GM21381 (cell line): ENCODE measurements at regions not wholly inside any gene's neighbourhood (a gene's known extent, or its start where the extent isn't known, plus 50 kb on each side); places are given as distances from the start of the nearest gene placed in this dataset.

Experiments
- ATAC-seq: cut with Tn5 transposase; IDR thresholded peaks from one replicate; pipeline ENCODE4 v1.9.1; 2021; ENCODE audit warnings: mild to moderate bottlenecking, moderate library complexity; ENCODE audit not compliant: unreplicated experiment

GRCh38 chr2:198316852-198317396, 512.5 kb downstream of the PLCL1 start:
- ATAC-seq = no peak

GRCh38 chr2:198315791-198316630, 511.6 kb downstream of the PLCL1 start:
- no peak for ATAC-seq

GRCh38 chr2:198314559-198315153, 510.3 kb downstream of the PLCL1 start:
- no peak for ATAC-seq

DNA sequence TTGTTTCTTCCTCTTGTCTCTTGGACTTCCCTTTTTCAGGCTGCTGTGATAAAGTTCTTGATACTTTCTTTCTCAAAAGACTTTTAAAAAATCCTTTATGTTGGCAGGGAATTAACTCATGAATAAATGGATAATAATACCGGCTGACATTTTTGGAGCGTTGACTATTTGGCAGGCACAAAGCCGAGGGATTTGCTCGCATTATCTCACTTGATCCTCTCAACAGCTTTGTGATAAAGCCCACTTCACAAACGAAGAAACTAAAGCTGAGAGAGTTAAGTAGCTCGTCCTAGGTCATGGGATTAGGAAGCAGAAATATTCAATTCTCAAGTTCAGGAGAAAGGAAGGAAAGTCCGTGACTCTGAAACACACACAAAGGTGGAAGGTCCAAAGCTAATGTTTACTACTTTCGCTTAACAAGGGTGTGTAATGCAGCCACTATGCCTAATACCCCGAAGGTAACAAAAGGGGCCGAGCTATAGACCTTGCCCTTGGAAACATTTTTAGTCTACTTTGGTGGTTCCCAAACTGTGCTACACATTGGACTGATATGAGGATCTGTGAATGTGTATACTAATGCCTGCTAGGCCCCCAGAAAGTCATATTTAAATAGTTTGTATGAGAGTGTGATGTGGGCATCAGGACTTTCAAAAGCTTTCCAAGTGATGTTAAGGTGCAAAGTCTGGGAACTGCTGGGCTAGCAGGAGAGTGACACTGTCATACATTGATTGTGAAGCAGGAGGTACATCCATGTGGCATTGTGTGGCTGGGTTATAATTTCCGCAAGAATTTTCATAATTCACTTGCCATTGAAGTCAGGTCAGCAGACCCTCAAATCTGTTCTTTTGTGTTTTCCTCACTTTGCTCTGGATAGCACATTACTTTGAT, 508.4 kb downstream of the PLCL1 start:
- ATAC-seq = no peak

DNA sequence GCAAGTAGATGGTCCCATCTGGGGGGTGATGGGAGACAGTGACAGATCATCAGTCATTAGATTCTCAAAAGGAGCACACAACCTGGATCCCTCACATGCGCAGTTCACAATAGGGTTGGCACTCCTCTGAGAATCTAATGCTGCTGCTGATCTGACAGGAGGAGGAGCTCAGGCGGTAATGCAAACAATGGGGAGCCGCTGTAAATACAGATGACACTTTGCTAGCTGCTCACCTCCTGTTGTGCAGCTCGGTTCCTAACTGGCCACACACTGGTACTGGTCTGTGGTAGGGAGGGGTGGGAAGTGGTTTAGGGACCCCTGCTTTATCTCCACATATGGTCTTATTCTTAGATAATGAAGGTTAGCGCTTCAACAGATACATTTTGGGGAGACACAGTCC, 506.6 kb downstream of the PLCL1 start:
- ATAC-seq = no peak

GRCh38 chr2:198309673-198310280, 505.4 kb downstream of the PLCL1 start:
- peak; percentile 67 for ATAC-seq

DNA sequence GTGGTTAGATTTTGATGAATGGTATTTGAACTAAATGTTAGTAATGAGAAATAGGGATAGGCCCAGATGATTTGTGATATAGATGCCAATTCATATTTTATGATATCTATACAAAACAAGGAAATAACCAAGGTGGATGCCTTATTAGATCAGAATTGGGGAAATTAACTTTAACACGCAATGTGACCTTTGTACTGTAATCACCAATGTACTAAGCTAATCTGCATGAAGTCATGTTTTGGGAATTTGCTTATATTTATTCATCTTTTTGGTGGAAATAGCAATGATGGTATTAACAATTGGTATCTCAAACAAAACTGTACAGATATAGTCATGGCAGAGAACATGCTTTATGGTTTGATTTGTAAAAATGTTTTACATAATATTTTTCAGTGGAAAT, 504.7 kb downstream of the PLCL1 start:
- ATAC-seq = no peak

GRCh38 chr2:198308368-198308767, 504.0 kb downstream of the PLCL1 start:
- no peak for ATAC-seq

GRCh38 chr2:198307093-198307492, 502.7 kb downstream of the PLCL1 start:
- ATAC-seq = no peak

DNA sequence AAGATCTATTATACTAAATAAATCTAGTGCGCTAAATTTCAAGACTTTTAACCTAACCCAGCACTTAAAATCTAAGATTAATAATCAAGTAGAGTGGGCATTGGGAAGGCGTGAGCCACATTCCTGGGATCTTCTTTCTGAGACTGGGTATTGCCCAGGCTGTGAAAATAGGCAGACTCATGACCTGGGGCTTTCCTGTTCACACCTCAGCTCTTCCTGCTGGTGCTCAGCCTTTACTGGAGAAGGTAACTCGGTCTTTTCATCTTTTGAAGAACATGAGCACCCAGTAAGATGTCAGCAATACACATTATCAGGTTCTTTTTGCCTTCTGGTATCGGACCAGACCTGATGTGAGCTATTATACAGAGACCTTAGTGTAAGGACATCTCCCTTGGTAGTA, 500.5 kb downstream of the PLCL1 start:
- no peak for ATAC-seq

- no peak for ATAC-seq
These were observed 493.0 kb downstream of the PLCL1 start for GRCh38 chr2:198297350-198297749.

GRCh38 chr2:198296665-198297308, 492.4 kb downstream of the PLCL1 start:
- ATAC-seq = peak; percentile 88

DNA sequence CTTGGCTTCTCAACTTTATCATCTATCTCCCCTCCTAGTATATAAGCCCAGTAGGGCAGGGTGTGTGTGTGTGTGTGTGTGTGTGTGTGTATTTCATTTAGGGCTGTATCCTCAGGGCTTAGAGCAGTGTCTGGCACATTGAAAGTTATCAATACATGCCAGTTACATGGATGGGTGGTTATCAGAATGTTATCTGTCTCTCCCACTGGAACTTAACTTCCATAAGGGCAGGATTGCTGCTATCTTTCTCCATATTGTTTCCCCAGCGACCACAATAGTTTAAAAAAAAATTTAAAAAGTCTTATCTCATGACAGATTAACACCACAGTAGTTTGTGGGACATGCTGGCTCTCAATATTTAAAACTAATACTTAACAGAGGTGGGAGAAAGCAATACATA, 488.9 kb downstream of the PLCL1 start:
- ATAC-seq = no peak

- no peak for ATAC-seq
These were observed 485.4 kb downstream of the PLCL1 start for GRCh38 chr2:198289811-198290210.

GRCh38 chr2:198287706-198288105, 483.3 kb downstream of the PLCL1 start:
- no peak for ATAC-seq

DNA sequence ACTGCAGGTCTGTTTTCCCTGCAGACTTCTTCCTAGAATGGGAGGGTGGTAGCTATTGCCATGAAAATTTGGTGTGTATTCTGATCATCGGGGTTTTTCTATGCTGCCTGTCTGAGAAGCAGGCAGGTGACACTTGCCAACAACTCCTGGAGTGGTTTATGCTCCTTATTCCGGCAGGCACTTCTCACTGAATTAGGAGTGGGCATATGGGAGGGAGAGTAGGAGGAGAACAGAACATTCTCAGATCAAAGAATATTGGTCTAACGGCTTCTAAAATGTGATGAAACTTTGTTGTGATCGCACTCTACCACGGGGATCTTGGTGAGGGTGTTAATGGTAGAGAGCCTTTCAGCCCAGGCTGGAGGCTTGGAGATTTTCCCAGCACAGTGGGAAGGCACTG, 480.8 kb downstream of the PLCL1 start:
- ATAC-seq = no peak

GRCh38 chr2:198283146-198283545, 478.8 kb downstream of the PLCL1 start:
- no peak for ATAC-seq

- no peak for ATAC-seq
These were observed 477.7 kb downstream of the PLCL1 start for GRCh38 chr2:198282061-198282460.

DNA sequence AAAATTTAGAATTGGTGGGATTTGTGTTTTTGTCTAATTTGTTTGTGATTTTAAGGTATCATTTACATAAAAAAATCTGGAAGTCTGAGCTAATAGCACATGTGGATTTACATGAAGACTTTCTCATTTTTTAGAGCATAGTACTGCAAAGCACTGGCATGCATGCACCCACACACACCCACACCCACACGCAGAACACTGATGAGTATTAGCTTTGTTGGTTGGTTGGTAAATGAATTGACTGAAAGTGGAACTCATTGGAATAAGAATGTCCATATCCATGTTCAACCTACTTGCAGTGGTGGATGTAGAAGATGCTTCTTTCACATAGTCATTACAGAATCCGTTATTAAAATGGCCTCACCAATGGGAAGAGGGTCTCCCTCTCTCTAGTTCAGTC, 475.8 kb downstream of the PLCL1 start:
- no peak for ATAC-seq

- ATAC-seq = no peak
These were observed 474.6 kb downstream of the PLCL1 start for GRCh38 chr2:198279026-198279425.
